GM06990 (cell line): ENCODE measurements at regions not wholly inside any gene's neighbourhood (a gene's known extent, or its start where the extent isn't known, plus 50 kb on each side); places are given as distances from the start of the nearest gene placed in this dataset.

Experiments used
- DNase-seq: peaks from one replicate; pipeline ENCODE4 v3.0.0-alpha.2; 2011; ENCODE audit not compliant: insufficient read length; ENCODE audit errors: extremely low read depth
- H3K27me3 ChIP-seq: replicated peaks from 2 replicates; pipeline ENCODE4 v1.6.0; 2011; ENCODE audit warnings: low read length; ENCODE audit not compliant: control insufficient read depth, insufficient read depth
- H3K36me3 ChIP-seq: 2 replicates; pipeline ENCODE4 v1.5.1; 2011; ENCODE audit warnings: low read length; ENCODE audit not compliant: control insufficient read depth, insufficient read depth
- H3K4me3 ChIP-seq: replicated peaks from 2 replicates; pipeline ENCODE4 v1.5.1; 2011; ENCODE audit warnings: low read depth, mild to moderate bottlenecking, control low read depth, low read length
- CTCF ChIP-seq: IDR thresholded peaks from 2 replicates; pipeline ENCODE4 v1.5.1; 2011; ENCODE audit warnings: low read length, control low read depth, mild to moderate bottlenecking, inconsistent platforms; ENCODE audit not compliant: insufficient read depth, poor library complexity, severe bottlenecking

- DNase-seq, result peak; percentile 9
- H3K27me3 ChIP-seq, result no peaks in the 10 kb centered on the region; the same call in 1 of the 2 replicates
- no peak overlapping the region for H3K4me3 ChIP-seq
- no peak for TF ChIP-seq CTCF
- H3K36me3 ChIP-seq, result no peaks in the 10 kb centered on the region
These were observed 432.6 kb downstream of the TNS3 start for GRCh38 chr7:47149208-47149839.

GRCh38 chr7:47148536-47149207 is 433.2 kb downstream of the TNS3 start:
- TF ChIP-seq CTCF, result no peak
- H3K36me3 ChIP-seq, result no peaks in the 10 kb centered on the region
- H3K27me3 ChIP-seq, result no peaks in the 10 kb centered on the region; the same call in 1 of the 2 replicates
- DNase-seq, result no peak
- no peak overlapping the region for H3K4me3 ChIP-seq

- no peak for TF ChIP-seq CTCF
- DNase-seq, result no peak
- Histone ChIP-seq H3K36me3 (no peaks in the 10 kb centered on the region), H3K27me3 (no peaks in the 10 kb centered on the region; the same call in 1 of the 2 replicates), H3K4me3 (no peak overlapping the region)
These were observed 434.7 kb downstream of the TNS3 start for GRCh38 chr7:47147213-47147631.

GRCh38 chr7:47145982-47146381 is 435.9 kb downstream of the TNS3 start:
- Histone ChIP-seq H3K36me3 (no peaks in the 10 kb centered on the region), H3K27me3 (no peaks in the 10 kb centered on the region; the same call in 1 of the 2 replicates), H3K4me3 (no peak overlapping the region)
- no peak for TF ChIP-seq CTCF
- no peak for DNase-seq

GRCh38 chr7:47145186-47145725 is 436.7 kb downstream of the TNS3 start:
- no peaks in the 10 kb centered on the region for H3K36me3 ChIP-seq
- DNase-seq, result no peak
- H3K4me3 ChIP-seq, result no peak overlapping the region
- H3K27me3 ChIP-seq, result no peaks in the 10 kb centered on the region; the same call in 1 of the 2 replicates
- no peak for TF ChIP-seq CTCF
